ENCODE measurements at regions not wholly inside any gene's neighbourhood (a gene's known extent, or its start where the extent isn't known, plus 50 kb on each side); places are given as distances from the start of the nearest gene placed in this dataset.

DNA sequence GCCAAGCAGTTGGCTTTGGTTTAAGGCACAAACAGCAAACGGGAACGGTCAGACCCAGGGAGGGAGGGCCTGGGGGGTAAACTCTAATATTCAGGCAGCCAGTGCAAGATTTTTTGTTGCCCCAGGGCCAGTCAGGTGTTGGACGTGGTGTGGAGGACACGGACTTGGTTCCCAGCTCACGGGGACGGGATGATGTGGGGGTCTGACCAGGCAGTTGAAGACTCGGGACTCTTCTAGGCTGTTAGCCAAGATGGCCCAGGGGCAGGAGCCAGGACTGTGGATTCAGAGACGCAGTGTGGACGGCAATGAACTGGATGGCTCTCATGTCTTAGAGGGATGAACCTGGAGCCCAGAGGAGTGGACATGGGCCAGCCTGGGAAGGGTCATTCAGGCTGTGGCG, 169.2 kb downstream of the C9orf50 start:
- TF ChIP-seq, protein P1, sequence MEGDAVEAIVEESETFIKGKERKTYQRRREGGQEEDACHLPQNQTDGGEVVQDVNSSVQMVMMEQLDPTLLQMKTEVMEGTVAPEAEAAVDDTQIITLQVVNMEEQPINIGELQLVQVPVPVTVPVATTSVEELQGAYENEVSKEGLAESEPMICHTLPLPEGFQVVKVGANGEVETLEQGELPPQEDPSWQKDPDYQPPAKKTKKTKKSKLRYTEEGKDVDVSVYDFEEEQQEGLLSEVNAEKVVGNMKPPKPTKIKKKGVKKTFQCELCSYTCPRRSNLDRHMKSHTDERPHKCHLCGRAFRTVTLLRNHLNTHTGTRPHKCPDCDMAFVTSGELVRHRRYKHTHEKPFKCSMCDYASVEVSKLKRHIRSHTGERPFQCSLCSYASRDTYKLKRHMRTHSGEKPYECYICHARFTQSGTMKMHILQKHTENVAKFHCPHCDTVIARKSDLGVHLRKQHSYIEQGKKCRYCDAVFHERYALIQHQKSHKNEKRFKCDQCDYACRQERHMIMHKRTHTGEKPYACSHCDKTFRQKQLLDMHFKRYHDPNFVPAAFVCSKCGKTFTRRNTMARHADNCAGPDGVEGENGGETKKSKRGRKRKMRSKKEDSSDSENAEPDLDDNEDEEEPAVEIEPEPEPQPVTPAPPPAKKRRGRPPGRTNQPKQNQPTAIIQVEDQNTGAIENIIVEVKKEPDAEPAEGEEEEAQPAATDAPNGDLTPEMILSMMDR (IDR thresholded peaks at IDR 0.05; ENCODE audit: control extremely low read depth, extremely low read depth), result no peak
- 75 to 77% methylated on average over 10 of the region's 10 CpGs for WGBS, 2 donors
- H3K9ac ChIP-seq (ENCODE audit: insufficient read depth in 1 of 2, low read length in 2 of 2), result peak overlapping the region in 1 of 2 donors; percentile 19
- no peak overlapping the region for H3K4me3 ChIP-seq
- peaks cover 0 to 31% (median 4%) of the 10 kb centered on the region in 5 donors for H3K4me1 ChIP-seq (ENCODE audit: control insufficient read depth in 5 of 5, insufficient read depth in 5 of 5, low read length in 5 of 5)
- peak overlapping the region in 1 of 2 donors; percentile 26 for H3K27ac ChIP-seq (ENCODE audit: low read depth in 1 of 2, low read length in 1 of 2)
- H3K9me3 ChIP-seq (ENCODE audit: control insufficient read depth in 4 of 4, insufficient read depth in 3 of 4, low read length in 3 of 4), result peaks cover 0 to 2% (median 0%) of the 10 kb centered on the region in 4 donors
- no peak for ATAC-seq (ENCODE audit: insufficient read depth, low FRiP score)
- DNase-seq, result no peak
- no peaks in the 10 kb centered on the region for H3K27me3 ChIP-seq (ENCODE audit: control insufficient read depth in 3 of 3, insufficient read depth in 3 of 3, low read length in 2 of 3)
- H3K36me3 ChIP-seq (ENCODE audit: control insufficient read depth in 4 of 4, insufficient read depth in 4 of 4, low read length in 4 of 4), result no peaks in the 10 kb centered on the region

DNA sequence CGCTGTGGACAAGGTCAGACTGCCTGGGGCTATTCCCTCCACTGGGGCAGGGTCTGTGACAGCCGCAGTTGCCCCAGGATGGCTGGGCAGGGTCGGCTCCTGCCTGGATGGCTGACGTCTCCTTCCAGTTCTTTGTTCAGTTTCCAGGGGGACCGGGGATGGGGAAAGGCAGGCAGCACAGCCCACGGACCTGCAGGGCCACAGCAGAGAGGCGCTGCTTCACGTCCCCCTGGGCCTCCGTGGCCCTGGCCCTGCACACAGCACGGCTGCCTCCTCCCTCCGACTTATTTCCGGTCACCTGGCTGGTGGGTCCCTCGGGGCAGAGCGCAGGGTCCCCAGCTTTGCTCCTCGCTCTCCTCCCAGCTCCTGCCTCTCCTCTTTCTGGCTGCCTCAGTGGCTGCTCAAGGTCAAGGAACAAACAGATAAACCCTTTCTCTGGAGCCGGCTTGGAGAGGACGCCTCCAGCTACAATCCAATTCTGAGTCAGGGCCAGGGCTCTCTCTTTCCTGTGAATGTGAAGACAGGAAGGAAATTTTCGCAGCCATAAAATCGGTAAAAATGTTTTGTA, 169.7 kb downstream of the C9orf50 start:
- H3K9ac ChIP-seq (ENCODE audit: insufficient read depth in 1 of 2, low read length in 2 of 2), result peak overlapping the region in 1 of 2 donors; percentile 19
- no peaks in the 10 kb centered on the region for H3K36me3 ChIP-seq (ENCODE audit: control insufficient read depth in 4 of 4, insufficient read depth in 4 of 4, low read length in 4 of 4)
- WGBS, 2 donors, result 62 to 74% methylated on average over 19 of the region's 19 CpGs
- DNase-seq, result peak in 1 of 3 donors; percentile 60
- ATAC-seq (ENCODE audit: insufficient read depth, low FRiP score), result no peak
- no peaks in the 10 kb centered on the region for H3K27me3 ChIP-seq (ENCODE audit: control insufficient read depth in 3 of 3, insufficient read depth in 3 of 3, low read length in 2 of 3)
- peaks cover 0 to 3% (median 0%) of the 10 kb centered on the region in 4 donors for H3K9me3 ChIP-seq (ENCODE audit: control insufficient read depth in 4 of 4, insufficient read depth in 3 of 4, low read length in 3 of 4)
- TF ChIP-seq, protein P1 (IDR thresholded peaks at IDR 0.05; ENCODE audit: control extremely low read depth, extremely low read depth), result no peak
- H3K4me3 ChIP-seq, result no peak overlapping the region
- peaks cover 0 to 31% (median 4%) of the 10 kb centered on the region in 5 donors for H3K4me1 ChIP-seq (ENCODE audit: control insufficient read depth in 5 of 5, insufficient read depth in 5 of 5, low read length in 5 of 5)
- no peak overlapping the region for H3K27ac ChIP-seq (ENCODE audit: low read depth in 1 of 2, low read length in 1 of 2)

GRCh38 chr9:129449066-129449465, 171.8 kb downstream of the C9orf50 start:
- H3K36me3 ChIP-seq (ENCODE audit: control insufficient read depth in 4 of 4, insufficient read depth in 4 of 4, low read length in 4 of 4), result no peaks in the 10 kb centered on the region
- TF ChIP-seq, protein P1 (IDR thresholded peaks at IDR 0.05; ENCODE audit: control extremely low read depth, extremely low read depth), result no peak
- no peak for DNase-seq
- peaks cover 0 to 20% (median 4%) of the 10 kb centered on the region in 5 donors for H3K4me1 ChIP-seq (ENCODE audit: control insufficient read depth in 5 of 5, insufficient read depth in 5 of 5, low read length in 5 of 5)
- H3K9me3 ChIP-seq (ENCODE audit: control insufficient read depth in 4 of 4, insufficient read depth in 3 of 4, low read length in 3 of 4), result peaks cover 0 to 3% (median 0%) of the 10 kb centered on the region in 4 donors
- WGBS, 2 donors, result 92 to 96% methylated on average over 16 of the region's 16 CpGs
- H3K27ac ChIP-seq (ENCODE audit: low read depth in 1 of 2, low read length in 1 of 2), result no peak overlapping the region
- ATAC-seq (ENCODE audit: insufficient read depth, low FRiP score), result no peak
- no peak overlapping the region for H3K9ac ChIP-seq (ENCODE audit: insufficient read depth in 1 of 2, low read length in 2 of 2)
- H3K27me3 ChIP-seq (ENCODE audit: control insufficient read depth in 3 of 3, insufficient read depth in 3 of 3, low read length in 2 of 3), result no peaks in the 10 kb centered on the region
- no peak overlapping the region for H3K4me3 ChIP-seq

All from lung (tissue), 11 donors.